ENCODE measurements at regions not wholly inside any gene's neighbourhood (a gene's known extent, or its start where the extent isn't known, plus 50 kb on each side); places are given as distances from the start of the nearest gene placed in this dataset.

DNA sequence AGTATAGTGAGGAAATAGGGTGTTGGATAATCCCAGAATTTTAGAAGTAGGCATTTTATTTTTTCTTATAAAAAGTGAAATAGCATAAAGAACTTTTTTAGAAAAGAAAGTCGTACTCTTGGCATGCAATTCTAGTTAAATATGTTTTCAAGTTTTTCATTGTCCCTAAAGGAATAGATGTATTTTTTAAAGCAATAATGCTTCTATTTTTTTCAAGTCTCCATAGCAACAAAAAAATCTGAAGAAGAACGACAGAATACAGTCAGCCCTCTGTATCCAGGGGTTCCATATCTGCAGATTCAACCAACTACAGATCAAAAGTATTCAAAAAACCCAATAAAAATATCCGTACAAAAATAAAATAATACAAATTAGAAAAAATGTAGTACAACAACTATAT is 538.2 kb downstream of the GLUD2 start:
- Histone ChIP-seq H3K4me1 (no peaks in the 10 kb centered on the region), H3K27ac (no peak overlapping the region), H3K36me3 (no peaks in the 10 kb centered on the region), H3K4me3 (no peak overlapping the region), H3K27me3 (no peaks in the 10 kb centered on the region), H3K9me3 (no peaks in the 10 kb centered on the region)
- WGBS, 2 donors (ENCODE audit: low coverage in 1 of 2), result 45 to 56% methylated on average over 3 of the region's 3 CpGs
- ATAC-seq, result no peak
- TF ChIP-seq POLR2A (IDR thresholded peaks at IDR 0.05), result no peak
- TF ChIP-seq POLR2AphosphoS5 (IDR thresholded peaks at IDR 0.05), result no peak
- TF ChIP-seq EP300 (IDR thresholded peaks at IDR 0.05), result no peak
- TF ChIP-seq CTCF (IDR thresholded peaks at IDR 0.05), result no peak

- no peaks in the 10 kb centered on the region for H3K27me3 ChIP-seq
- no peak for TF ChIP-seq POLR2A (IDR thresholded peaks at IDR 0.05)
- TF ChIP-seq POLR2AphosphoS5 (IDR thresholded peaks at IDR 0.05), result no peak
- no peak for TF ChIP-seq CTCF (IDR thresholded peaks at IDR 0.05)
- TF ChIP-seq EP300 (IDR thresholded peaks at IDR 0.05), result no peak
- 58 to 78% methylated on average over 3 of the region's 3 CpGs for WGBS, 2 donors (ENCODE audit: low coverage in 1 of 2)
- no peaks in the 10 kb centered on the region for H3K4me1 ChIP-seq
- H3K9me3 ChIP-seq, result no peaks in the 10 kb centered on the region
- no peak overlapping the region for H3K27ac ChIP-seq
- no peak overlapping the region for H3K4me3 ChIP-seq
- H3K36me3 ChIP-seq, result no peaks in the 10 kb centered on the region
- no peak for ATAC-seq
Measured at GRCh38 chrX:121592884-121593283, 545.5 kb downstream of the GLUD2 start.

- no peak for ATAC-seq
- Histone ChIP-seq H3K36me3 (no peaks in the 10 kb centered on the region), H3K9me3 (no peaks in the 10 kb centered on the region), H3K4me1 (no peaks in the 10 kb centered on the region), H3K27ac (no peak overlapping the region), H3K27me3 (no peaks in the 10 kb centered on the region), H3K4me3 (no peak overlapping the region)
- WGBS, 2 donors (ENCODE audit: low coverage in 1 of 2), result 63 to 91% methylated on average over 1 to 2 of the region's 2 CpGs
- TF ChIP-seq EP300 (IDR thresholded peaks at IDR 0.05), result no peak
- no peak for TF ChIP-seq POLR2A (IDR thresholded peaks at IDR 0.05)
- no peak for TF ChIP-seq CTCF (IDR thresholded peaks at IDR 0.05)
- no peak for TF ChIP-seq POLR2AphosphoS5 (IDR thresholded peaks at IDR 0.05)
Measured at GRCh38 chrX:121598356-121598755, 550.9 kb downstream of the GLUD2 start.

DNA sequence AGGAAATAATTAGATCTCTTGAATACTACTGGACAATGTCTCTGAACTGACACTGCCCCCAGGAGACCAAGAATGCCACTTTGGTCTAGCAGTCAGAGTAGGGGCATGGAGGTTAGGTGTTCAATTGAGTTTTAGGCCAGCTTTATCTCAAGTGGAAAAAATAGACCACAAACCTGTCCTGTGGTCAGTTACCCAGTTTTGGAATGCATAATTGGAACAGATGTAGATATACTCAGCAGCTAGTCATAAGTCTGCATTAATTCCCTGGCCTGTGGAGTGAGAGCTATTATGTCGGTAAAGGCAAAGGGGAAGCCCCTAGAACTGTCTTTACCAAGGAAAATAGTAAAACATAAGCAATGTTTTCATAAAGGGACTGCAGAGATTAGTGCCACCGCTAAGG is 587.7 kb downstream of the GLUD2 start:
- no peaks in the 10 kb centered on the region for H3K4me1 ChIP-seq
- no peak overlapping the region for H3K27ac ChIP-seq
- no peak for ATAC-seq
- no peaks in the 10 kb centered on the region for H3K9me3 ChIP-seq
- H3K27me3 ChIP-seq, result no peaks in the 10 kb centered on the region
- H3K36me3 ChIP-seq, result no peaks in the 10 kb centered on the region
- no peak overlapping the region for H3K4me3 ChIP-seq
- TF ChIP-seq EP300 (IDR thresholded peaks at IDR 0.05) (no peak), POLR2A (IDR thresholded peaks at IDR 0.05) (no peak), CTCF (IDR thresholded peaks at IDR 0.05) (no peak), POLR2AphosphoS5 (IDR thresholded peaks at IDR 0.05) (no peak)
- WGBS, 2 donors (ENCODE audit: low coverage in 1 of 2), result 67% methylated on average over 1 of the region's 2 CpGs; no CpG with 5 or more reads in 1 of the 2 donors

DNA sequence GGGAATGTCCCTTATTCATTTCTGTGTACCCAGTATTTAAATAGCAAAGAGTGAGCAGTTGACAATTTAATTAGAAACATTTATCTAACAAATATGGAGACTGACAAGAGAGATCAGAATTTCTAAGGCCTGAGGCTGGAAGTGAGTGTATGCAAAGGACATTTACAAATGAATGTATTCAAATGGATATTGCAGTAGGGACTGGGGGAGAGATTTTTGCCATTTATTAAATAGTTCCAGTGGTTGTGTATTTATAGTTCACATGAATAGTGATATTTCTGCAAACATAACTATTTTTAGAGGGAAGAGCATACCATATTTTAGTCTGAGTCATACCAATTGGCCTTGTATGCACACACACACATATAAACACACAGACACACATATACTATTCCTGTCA is 592.4 kb downstream of the GLUD2 start:
- ATAC-seq, result no peak
- no peak overlapping the region for H3K27ac ChIP-seq
- H3K27me3 ChIP-seq, result no peaks in the 10 kb centered on the region
- TF ChIP-seq POLR2A (IDR thresholded peaks at IDR 0.05) (no peak), CTCF (IDR thresholded peaks at IDR 0.05) (no peak), POLR2AphosphoS5 (IDR thresholded peaks at IDR 0.05) (no peak), EP300 (IDR thresholded peaks at IDR 0.05) (no peak)
- H3K36me3 ChIP-seq, result no peaks in the 10 kb centered on the region
- no peaks in the 10 kb centered on the region for H3K4me1 ChIP-seq
- no peak overlapping the region for H3K4me3 ChIP-seq
- no peaks in the 10 kb centered on the region for H3K9me3 ChIP-seq
